T-helper 2 cell (primary cell): ENCODE measurements at regions not wholly inside any gene's neighbourhood (a gene's known extent, or its start where the extent isn't known, plus 50 kb on each side); places are given as distances from the start of the nearest gene placed in this dataset.

ENCODE experiments used
- DNase-seq, 5 experiments: peaks; one replicate each; pipeline versions ENCODE4 v3.0.0 to v3.0.0-alpha.2; 2012 to 2022

DNA sequence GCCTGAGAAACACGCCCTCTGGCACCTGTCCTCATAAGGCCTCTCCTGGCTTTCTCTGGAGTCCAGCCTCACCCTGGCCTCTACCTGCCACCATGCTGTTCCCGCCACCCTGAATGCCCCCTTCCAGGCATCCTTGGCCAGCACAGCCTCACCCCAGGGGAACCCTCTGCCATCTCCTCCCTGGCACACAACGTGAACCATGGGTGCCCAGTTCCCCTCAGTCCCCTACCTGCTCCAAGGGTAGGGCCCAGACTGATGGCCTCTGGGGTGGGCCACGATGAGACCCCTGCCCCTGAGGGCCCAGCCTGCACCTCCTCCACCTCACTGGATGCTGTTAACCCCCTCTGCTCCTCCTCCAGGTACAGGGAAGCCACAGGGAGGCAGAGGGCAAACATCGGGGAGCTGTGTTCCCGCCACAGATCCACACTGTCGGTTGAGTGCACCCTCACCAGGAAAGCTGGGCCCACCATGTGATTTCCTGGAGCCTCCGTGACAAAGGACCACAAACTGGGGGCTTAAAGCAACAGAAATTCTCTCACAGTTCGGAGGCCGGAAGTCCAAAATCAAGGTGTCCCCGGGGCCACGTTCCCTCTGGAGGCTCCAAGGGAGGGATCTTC is 169.6 kb downstream of the BRD1 start:
- DNase-seq = no peak

DNA sequence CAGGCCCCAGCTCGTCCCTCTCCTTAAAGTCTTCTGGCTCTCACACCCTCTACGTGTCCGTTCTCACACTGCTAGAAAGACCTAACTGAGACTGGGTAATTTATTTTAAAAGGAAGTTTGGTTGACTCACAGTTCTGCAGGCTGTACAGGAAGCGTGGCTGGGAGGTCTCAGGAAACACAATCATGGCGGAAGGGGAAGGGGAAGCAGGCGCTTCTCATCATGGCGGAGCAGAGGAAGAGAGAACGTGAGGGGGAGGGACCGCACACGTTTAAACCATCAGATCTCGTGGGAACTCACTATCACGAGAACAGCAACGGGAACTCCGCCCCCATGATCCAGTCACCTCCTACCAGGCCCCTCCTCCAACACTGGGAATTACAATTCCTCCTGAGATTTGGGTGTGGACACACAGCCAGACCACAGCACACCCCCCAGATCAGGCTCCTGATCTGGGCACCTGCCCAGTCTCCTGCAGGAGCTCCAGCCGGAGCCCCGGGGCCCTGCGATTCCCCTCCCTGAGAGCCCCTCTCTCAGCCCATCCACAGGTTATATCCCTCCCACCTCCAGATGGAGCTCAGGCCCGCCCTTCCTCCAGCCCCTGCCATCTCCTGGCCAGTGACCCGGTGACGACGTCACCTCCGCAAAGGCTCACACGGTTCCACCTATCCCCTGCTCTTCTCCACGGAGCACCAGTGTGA is 170.2 kb downstream of the BRD1 start:
- peak in 4 of 5 experiments; percentile 53 to 82 (median 59) for DNase-seq

DNA sequence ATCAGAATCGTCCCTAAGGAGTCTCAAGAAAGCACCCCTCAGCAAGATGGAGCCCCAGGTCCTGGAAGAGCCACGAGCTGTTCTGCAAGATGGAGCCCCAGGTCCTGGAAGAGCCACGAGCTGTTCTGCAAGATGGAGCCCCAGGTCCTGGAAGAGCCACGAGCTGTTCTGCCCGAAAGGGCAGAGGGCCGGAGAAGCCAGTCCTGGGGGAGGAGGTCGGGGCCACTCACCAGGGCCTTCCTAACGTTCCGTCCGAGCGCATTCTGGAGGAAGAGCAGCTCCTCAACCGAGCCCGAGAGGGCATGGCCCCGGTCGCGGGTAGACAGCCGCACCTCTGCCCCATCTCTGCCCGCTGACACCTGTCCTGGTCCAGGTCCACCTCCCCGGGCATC is 170.8 kb downstream of the BRD1 start:
- peak in 3 of 5 experiments; percentile 9 to 53 (median 40) for DNase-seq

DNA sequence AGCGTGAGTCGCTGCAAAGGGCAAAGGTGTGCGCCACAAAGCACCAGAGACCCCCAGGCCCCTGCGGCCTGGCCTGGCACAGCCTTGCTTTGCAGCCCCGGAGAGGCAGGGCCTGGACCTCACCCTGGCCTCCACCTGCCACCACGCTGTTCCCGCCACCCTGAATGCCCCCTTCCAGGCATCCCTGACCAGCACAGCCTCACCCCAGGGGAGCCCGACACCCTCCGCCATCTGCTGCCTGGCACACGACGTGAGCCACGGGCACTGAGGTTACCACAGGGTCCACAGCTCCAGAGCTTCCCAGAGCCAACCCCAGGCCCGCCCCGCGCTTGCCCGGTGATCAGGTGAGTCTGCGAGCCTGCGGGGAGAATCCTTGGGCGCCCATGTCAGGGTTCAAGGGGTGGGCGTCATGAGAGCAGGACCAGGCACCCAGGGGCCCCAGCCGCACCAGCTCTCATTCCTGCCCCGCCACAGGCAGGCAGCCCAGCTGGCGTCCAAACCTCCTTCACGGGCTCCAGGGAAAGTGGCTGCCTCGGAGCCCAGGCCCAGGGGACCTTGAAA is 171.3 kb downstream of the BRD1 start:
- DNase-seq = no peak

DNA sequence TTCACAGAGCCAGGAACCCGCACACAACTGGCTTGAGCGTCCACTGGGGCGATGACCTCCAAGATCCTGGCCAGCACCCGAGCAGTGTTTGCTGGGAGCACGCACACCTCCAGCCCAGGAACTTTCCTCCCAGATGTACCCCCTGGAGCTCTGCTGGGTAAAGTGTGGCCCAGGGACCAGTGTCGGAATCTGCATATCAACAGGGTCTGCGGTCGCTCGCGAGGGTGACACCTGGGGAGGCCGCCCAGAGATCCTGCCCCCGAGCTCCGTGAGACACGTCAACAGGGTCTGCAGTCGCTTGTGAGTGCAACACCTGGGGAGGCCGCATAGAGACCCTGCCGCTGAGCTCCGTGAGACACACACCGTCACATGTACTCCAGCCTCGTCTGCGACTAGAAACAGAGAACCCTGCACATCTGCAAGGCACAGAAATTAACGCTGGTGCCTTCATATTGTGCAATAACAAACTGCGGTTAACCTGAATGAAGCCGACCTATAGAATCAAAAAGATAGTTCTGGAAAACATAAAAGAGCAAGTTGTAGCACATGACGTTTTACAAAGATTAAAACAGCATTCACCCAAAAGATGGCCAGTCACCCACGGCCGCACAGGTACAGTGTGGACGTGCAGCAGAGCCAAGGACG is 172.4 kb downstream of the BRD1 start:
- no peak for DNase-seq

DNA sequence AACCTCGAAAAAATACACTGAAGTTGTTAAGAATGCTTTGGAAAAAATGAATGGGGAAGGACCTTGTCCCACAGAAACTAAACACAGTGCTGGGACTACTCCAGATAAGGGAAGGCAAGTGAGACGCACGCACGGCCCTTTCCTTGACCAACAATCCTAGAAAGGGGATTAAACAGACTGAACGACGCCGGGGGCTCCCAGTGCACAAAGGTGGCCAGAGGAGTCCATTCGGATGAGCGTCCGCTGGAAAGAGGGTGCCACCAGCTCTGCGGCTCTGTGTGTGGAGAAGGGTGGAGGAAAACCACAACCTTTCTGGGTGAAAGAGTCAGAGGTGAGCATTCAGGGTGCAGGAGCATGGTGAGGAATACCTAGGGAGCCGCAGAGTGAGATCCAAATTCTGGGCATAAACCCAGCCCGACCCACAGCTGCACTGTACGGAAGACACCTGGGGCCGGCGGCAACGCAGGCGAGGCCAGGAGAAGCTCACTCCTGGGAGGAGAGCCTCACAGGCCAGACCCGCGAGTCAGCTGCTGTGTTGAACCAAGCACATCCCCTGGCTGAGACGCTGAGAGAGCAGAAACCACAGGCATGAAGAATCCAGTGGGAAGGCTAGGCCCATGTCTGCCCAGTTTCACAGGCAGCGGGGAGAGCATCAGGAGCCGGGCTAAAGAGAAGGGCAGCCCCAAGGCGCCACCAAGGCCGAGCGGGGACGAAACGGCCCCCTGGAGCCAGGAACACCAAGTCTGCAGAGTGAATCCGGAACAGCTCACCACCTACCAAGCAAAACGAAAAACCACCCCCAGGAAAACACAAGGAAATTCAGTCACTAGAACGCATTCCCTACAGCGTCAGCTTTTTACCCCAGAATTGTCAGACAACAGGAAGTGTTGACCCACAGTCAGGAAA is 177.1 kb downstream of the BRD1 start:
- no peak for DNase-seq

DNA sequence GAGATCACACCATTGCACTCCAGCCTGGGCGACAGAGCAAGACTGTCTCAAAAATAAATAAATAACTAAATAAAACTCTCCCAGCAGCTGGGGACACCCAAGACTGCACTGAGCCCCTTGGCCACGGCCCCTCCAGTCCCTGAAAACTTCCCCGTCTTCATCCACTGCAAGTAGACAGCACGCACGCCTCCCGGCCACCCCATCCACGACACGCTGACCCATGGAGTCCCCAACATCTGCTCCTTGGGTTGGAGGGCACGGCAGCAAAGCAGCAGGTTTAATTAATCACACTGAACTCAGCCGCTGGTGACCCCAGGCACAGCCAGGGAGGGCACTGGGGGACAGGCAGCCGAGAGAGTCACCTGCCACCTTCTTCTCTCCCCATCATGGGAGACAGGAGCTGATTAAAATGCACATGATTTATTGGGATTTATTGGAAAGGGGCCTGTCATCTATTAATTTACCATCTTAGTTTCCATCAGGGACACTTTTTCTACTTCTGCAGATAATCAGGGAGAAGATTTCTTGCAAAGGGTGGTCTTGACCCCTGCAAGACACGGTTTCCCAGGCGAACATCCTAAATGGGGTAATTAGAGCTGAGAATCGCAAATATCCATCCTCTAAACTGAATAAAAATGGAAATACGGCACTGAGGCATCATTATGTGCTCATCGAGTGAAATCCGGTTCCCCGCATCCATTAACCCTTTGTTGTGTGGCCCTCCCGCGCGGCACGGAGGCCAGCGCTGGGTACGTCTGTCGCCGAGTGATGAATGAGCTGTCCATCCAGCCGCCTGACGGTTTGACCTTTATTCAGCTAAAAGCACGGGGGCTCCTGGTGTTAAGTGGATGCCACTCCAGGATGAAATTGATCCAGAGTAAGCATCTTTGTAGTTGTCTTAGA is 178.3 kb downstream of the BRD1 start:
- no peak for DNase-seq

DNA sequence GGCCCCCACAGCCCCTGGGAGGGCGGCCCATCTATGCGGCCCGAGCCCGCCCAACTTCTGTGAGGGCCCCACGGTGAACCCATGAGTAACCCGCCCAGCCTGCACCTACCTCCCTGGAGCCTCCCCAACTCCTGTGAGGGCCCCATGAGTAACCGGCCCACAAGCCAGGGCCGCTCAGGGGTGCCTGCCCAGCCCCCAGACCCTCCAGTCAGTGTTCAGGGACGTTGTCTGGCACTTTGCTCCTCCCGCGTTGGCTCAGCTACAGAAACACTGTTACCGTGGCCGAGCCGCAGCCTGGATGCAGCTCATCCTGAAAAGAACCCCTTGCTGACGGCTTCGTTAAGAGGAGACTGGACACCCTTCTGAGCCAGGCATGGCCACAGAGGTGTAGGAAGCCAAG is 179.6 kb downstream of the BRD1 start:
- DNase-seq = no peak

DNA sequence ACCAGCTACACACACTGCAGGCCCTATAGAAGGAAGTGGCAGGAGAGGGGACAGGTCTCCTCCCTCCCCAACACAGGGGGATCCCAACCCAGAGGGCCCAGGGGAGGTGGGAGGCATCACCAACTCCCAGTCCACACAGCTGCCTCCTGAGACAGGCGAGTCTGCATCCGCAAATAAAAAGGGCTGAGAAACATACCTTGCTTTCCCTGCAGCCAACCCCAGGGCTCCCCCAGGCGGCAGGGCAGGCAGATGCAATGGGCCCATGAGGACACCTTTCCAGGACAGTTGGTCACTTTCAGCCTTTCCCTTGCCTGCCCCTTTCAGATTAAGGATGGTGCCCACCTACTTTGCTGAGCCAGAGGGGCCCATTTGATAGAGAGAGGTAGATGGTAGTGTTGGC is 180.0 kb downstream of the BRD1 start:
- no peak for DNase-seq

DNA sequence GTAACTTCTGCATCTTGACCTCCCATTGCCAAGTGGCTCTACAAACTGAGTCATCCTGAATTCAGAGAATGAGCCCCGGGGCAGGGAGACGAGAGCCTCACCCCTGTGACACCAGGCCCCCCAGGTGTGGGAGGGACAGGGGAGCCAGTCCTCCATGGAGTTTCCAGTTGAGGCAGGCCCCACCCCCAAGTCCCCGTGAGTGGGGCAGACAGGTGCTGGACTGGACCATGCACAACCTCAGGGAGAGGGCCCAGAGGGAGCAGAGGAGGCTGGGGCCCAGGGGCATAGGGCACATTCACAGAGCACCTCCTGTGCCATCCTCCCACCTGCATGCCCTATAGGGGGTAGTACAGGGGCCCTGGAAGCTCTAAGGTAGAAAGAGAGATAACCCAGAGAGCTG is 180.8 kb downstream of the BRD1 start:
- no peak for DNase-seq

DNA sequence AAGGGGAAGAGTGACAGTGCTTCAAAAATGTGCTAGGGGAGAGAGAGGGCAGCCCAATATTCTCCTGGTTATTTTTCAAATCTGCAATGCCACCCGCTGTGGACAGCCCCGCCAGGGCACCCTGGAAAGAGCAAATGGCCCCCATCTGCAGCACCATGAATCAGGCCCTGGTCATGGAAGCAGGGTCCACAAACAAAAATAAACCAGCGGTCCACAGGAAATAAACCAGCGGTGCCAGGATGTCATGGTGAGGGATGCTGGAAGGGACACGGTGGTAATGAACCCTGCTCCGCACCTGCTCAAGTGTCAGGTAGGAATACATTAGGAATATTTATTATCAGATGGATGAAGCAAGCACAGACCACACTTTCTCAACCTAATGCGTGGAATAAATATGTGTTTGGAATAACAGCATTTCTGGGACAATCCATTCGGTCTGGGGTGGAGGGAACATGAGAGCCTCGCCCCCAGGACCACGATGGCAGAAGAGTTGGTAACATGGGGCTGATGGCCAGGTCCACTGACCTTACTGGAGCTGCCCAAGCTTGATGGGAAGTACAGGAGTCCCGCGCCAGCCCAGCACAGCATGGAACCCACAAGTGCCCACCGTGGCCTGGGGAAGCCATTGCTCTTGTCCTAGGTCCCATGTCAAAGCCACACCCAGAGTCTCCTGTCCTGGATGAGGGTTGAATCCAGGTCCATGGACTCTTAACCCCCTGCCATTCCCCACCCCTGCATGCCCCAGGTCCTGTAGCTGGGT is 181.7 kb downstream of the BRD1 start:
- no peak for DNase-seq

DNA sequence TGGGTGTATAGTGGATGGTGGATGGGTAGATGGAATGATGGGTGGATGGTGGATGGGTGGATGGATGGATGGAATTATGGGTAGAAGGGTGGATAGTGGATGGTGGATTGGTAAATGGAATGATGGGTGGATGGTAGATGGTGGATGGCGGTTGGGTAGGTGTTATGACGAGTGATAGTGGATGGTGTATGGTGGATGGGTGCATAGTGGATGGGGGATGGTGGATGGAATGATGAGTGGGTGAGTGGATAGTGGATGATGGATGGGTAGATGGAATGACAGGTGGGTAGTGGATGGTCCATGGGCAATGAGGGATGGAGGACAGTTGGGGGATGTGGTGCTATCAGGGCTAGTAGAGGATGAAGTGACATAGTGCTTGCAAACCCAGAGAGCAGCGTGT is 182.4 kb downstream of the BRD1 start:
- DNase-seq = no peak

DNA sequence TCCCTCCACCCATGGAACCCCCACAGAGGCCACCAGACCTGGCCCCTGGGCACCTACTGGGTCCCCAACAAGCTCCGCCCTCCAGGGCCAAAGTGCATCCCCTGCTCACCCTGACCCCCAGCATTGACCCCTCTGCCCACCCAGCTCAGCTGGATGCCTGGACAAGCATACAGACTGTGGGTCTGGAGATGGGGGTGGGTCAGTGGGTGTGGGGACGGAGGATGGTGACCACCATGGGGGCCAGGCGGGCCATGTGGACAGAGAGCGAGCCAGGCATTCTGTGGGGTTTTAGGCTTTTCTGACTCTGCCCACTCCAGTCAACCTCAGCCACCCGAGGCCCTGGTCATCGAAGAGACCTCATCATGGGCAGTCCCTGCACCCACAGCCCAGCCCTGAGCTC is 183.7 kb downstream of the BRD1 start:
- no peak for DNase-seq

DNA sequence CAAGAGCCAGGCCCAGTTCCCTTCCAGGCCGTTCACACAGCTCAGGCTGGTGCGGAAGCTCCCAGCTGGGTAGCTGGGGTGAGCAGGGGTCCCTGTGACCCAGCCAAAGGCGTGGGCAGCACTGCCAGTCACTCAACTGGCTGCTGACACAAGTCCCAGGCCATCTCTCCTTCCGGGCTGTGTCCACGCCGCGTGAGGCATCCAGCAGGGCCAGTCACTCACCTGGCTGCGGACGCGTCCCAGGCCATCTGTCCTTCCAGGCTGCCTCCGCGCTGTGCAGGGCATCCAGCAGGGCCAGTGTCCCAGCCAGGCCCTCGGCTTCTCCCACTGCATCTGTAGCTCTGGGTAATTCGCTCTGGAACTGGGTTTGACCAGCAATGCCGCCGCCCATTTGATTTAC is 184.2 kb downstream of the BRD1 start:
- no peak for DNase-seq

DNA sequence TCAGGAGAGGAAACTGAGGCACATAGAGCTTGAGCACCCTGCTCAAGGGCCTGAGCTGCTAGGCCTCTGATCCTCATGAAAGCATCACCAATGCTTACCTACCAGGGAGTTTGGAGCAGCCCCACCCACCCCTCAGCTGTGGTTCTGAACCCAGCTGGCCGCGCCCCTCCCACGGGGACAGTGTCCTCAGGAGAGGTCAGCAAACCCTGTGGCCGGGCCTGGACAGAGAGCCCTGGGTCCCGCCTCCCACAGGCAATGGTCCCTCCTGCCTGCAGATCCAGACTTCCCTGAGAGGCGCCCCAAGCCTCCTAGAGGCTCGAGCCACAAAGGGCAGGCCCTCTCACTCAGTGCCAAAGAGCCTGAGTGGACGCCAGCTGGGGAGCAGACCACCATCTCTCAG is 184.9 kb downstream of the BRD1 start:
- DNase-seq = no peak

DNA sequence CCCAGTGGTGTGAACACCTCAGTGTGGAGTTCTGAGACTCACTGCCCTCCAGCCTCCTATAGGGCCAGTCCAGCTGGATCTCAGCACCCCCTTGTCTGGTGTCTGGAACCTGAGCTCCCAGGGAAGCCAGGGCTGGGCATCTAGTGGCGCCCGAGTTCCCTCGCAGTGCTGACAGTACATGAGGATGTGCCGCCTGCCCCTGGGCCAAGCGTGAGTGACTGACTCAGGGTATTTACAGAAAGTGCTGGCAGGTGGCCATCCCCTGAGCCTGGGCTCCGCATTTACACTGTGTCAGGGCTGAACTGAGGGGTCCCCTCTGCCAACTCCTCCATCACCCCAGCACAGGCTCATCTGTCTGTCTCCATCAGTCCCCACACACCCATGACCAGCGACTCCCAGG is 185.3 kb downstream of the BRD1 start:
- no peak for DNase-seq

DNA sequence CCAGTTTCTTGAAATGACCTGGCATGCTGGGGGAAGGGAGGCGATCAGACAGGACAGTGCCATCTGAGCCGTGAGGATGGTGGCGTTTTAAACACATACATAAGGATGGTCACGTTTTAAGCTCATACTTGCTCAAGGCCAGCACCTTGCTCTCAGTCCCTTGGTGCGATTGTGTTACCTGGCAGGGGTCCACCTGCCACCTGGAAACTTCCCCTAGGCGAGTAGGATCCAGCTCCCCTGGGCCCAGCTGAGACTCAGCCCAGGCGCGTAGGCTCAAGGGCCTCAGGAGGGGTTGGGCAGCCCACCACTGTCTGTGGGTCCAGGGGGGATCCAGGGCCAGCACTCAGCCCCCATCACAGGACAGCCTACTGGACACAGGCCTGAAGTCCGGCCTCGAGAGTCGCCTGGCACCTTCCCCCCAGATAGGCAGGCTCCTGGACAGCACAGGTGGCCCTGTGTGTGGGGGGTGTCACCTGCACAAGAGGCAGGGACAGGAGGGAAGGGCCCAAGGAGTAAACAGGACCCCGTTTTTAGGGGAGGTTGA is 185.8 kb downstream of the BRD1 start:
- DNase-seq = no peak

DNA sequence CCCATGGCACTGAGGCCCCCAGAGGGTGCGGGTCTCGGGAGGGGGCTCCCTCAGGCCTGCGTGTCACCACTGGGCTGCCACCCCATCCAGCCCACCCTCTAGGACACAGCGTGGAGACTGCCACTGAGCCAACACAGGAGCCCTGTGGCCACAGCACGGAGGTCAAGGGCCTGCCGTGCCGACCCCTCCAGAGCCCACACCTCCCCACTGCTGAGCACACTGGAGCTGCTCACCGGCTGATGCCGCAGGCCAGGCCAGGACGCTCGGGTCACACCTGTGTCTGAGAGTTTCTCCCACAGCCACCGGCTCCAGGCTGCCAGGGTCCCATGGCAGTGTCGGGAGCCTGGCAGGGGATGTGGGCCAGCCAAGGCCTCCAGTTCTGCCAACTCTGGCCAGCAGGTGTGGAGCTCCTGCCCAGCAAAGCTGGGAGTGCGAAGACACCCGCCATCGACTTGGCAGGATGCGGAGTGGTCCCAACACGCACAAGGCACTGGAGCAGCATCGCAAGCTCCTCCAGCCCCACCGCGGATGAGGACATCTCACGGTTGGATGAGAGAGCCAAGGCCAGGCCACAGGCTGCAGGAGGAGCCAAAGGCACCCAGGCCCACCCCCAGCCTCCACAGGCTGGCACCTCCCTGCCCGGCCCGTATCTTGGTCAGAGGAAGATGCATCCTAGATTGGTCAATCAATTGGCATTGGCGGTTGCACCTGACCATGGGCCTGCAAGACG is 187.1 kb downstream of the BRD1 start:
- DNase-seq = no peak

DNA sequence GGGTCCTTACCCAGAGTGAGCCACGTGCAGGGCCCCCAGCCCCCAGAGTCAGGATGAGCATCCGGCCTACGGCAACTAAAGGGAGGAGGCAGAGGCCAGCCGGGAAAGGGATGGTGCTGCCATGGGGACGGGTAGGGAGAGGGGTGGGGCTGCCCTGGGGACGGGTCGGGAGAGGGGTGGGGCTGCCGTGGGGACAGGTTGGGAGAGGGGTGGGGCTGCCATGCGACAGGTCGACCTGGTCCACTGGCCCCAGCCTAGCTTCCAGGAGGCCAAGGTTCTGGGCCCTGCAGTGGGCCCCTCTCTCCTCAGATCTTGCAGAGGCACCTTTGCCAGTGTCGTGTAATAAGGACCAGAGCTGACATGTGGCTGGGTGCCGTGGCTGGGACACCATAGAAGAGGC is 187.7 kb downstream of the BRD1 start:
- no peak for DNase-seq

DNA sequence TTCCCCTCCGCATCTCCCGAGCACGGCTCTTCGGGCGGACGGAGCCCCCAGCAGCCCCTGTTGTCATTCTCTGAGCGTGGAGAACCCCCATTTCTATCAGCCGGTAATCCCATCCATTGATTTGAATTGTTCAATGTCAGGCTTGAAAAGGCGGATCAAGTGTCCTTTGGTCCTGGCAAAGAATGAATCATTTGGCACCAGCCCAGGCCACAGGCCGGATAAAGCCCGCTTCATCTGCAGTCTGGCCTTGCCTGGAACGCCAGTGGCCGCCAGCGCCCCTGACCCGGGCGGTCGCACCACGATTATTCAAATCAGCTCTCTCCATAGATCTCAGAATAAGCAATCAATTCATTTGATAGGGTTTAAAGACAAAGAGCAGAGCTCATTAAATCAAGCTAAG is 188.9 kb downstream of the BRD1 start:
- DNase-seq = no peak
